Neural progenitor cell (in vitro differentiated cells): ENCODE measurements at regions not wholly inside any gene's neighbourhood (a gene's known extent, or its start where the extent isn't known, plus 50 kb on each side); places are given as distances from the start of the nearest gene placed in this dataset.

Experiments
- DNase-seq: peaks from one replicate; pipeline ENCODE4 v3.0.0-alpha.2; 2016; ENCODE audit warnings: low spot score
- H2AFZ ChIP-seq: fragments of 200-600 bp; sonication (generic); replicated peaks from 2 replicates; pipeline ENCODE4 v1.6.1; 2016; ENCODE audit warnings: antibody characterized with exemption
- H3F3A ChIP-seq: fragments of 200-600 bp; sonication (generic); 2 replicates; pipeline ENCODE4 v1.6.1; 2016; ENCODE audit warnings: antibody characterized with exemption, low read depth
- H3K27ac ChIP-seq: fragments of 200-600 bp; sonication (generic); 2 replicates; pipeline ENCODE4 v1.5.1; 2016; ENCODE audit warnings: mild to moderate bottlenecking
- H3K27me3 ChIP-seq: fragments of 200-600 bp; sonication (generic); 2 replicates; pipeline ENCODE4 v1.6.1; 2016; ENCODE audit warnings: mild to moderate bottlenecking, moderate library complexity
- H3K36me3 ChIP-seq: fragments of 200-600 bp; sonication (generic); 2 replicates; pipeline ENCODE4 v1.5.1; 2016
- H3K4me1 ChIP-seq: fragments of 200-600 bp; sonication (generic); 2 replicates; pipeline ENCODE4 v1.6.1; 2016; ENCODE audit warnings: mixed run types
- H3K4me2 ChIP-seq: fragments of 200-600 bp; sonication (generic); 2 replicates; pipeline ENCODE4 v1.6.1; 2016
- H3K4me3 ChIP-seq: fragments of 200-600 bp; sonication (generic); 2 replicates; pipeline ENCODE4 v1.5.1; 2016
- H3K79me2 ChIP-seq: fragments of 200-600 bp; sonication (generic); 2 replicates; pipeline ENCODE4 v1.6.1; 2016; ENCODE audit warnings: low read depth
- H3K9ac ChIP-seq: fragments of 200-600 bp; sonication (generic); 2 replicates; pipeline ENCODE4 v1.6.1; 2016
- H3K9me3 ChIP-seq: fragments of 200-600 bp; sonication (generic); 2 replicates; pipeline ENCODE4 v1.5.1; 2016; ENCODE audit warnings: low read depth
- H4K20me1 ChIP-seq: fragments of 200-600 bp; sonication (generic); 2 replicates; pipeline ENCODE4 v1.6.1; 2016; ENCODE audit warnings: low read depth
- H3K27ac Mint-ChIP-seq: 3 replicates; pipeline ENCODE4 v1.8.0; 2021; ENCODE audit warnings: mixed read lengths
- H3K27me3 Mint-ChIP-seq: 2 replicates; pipeline ENCODE4 v1.8.0; 2022; ENCODE audit warnings: low read depth, mild to moderate bottlenecking, inconsistent platforms, moderate library complexity, mixed read lengths; ENCODE audit not compliant: insufficient read depth
- H3K36me3 Mint-ChIP-seq: 3 replicates; pipeline ENCODE4 v1.8.0; 2021; ENCODE audit warnings: mixed read lengths
- H3K4me1 Mint-ChIP-seq: 3 replicates; pipeline ENCODE4 v1.8.0; 2021; ENCODE audit warnings: mixed read lengths
- H3K4me3 Mint-ChIP-seq: 3 replicates; pipeline ENCODE4 v1.8.0; 2021; ENCODE audit warnings: mild to moderate bottlenecking, moderate library complexity, mixed read lengths
- H3K9me3 Mint-ChIP-seq: 3 replicates; pipeline ENCODE4 v1.8.0; 2020; ENCODE audit warnings: mixed read lengths
- EZH2 ChIP-seq: fragments of 200-600 bp; sonication (generic); IDR thresholded peaks from 2 replicates; pipeline ENCODE4 v1.6.1; 2017; ENCODE audit warnings: antibody characterized with exemption, mild to moderate bottlenecking, moderate library complexity
- EZH2phosphoT487 ChIP-seq: fragments of 200-600 bp; sonication (generic); IDR thresholded peaks from 2 replicates; pipeline ENCODE4 v1.6.1; 2017; ENCODE audit warnings: antibody characterized with exemption
- TF ChIP-seq, protein P1 (sequence below): fragments of 200-600 bp; sonication (generic); IDR thresholded peaks from 2 replicates; pipeline ENCODE4 v1.5.1; 2017; ENCODE audit warnings: antibody characterized with exemption, mild to moderate bottlenecking

DNA sequence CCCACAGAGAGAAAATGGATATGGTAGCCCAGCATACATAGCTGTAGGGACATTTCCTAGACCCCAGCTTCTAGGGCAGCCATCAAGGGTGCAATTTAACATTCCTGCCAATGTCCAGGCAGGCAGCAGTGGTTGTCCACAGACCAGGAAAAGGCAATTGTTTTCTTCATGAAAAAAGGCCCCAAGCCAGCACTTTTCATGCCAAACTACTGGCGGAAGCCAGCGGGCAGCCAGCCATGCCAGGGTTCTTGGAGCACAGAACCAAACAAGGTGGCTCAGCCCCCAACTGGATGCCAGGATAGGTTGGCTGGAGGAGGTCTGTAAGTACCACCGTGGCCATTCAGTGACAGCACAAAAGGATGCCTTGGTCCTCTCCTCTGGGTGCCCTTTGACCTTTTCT, 94.6 kb downstream of the BANF2 start:
- Histone ChIP-seq H3K27me3 (no peaks in the 10 kb centered on the region), H4K20me1 (no peaks in the 10 kb centered on the region), H3K27ac (no peak overlapping the region), H3K4me3 (no peak overlapping the region), H3K9me3 (no peaks in the 10 kb centered on the region), H3F3A (no peaks in the 10 kb centered on the region), H3K9ac (no peak overlapping the region), H3K4me1 (no peaks in the 10 kb centered on the region), H2AFZ (no peak overlapping the region), H3K36me3 (no peaks in the 10 kb centered on the region), H3K4me2 (no peak overlapping the region), H3K79me2 (no peaks in the 10 kb centered on the region)
- Mint-ChIP-seq H3K4me1 (no peaks in the 10 kb centered on the region), H3K4me3 (no peak overlapping the region), H3K27me3 (peaks cover 6% of the 10 kb centered on the region), H3K9me3 (peaks cover 9% of the 10 kb centered on the region), H3K36me3 (no peaks in the 10 kb centered on the region), H3K27ac (no peak overlapping the region)
- no peak for DNase-seq
- no peak for TF ChIP-seq EZH2phosphoT487
- TF ChIP-seq, protein P1, sequence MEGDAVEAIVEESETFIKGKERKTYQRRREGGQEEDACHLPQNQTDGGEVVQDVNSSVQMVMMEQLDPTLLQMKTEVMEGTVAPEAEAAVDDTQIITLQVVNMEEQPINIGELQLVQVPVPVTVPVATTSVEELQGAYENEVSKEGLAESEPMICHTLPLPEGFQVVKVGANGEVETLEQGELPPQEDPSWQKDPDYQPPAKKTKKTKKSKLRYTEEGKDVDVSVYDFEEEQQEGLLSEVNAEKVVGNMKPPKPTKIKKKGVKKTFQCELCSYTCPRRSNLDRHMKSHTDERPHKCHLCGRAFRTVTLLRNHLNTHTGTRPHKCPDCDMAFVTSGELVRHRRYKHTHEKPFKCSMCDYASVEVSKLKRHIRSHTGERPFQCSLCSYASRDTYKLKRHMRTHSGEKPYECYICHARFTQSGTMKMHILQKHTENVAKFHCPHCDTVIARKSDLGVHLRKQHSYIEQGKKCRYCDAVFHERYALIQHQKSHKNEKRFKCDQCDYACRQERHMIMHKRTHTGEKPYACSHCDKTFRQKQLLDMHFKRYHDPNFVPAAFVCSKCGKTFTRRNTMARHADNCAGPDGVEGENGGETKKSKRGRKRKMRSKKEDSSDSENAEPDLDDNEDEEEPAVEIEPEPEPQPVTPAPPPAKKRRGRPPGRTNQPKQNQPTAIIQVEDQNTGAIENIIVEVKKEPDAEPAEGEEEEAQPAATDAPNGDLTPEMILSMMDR: no peak
- no peak for TF ChIP-seq EZH2

DNA sequence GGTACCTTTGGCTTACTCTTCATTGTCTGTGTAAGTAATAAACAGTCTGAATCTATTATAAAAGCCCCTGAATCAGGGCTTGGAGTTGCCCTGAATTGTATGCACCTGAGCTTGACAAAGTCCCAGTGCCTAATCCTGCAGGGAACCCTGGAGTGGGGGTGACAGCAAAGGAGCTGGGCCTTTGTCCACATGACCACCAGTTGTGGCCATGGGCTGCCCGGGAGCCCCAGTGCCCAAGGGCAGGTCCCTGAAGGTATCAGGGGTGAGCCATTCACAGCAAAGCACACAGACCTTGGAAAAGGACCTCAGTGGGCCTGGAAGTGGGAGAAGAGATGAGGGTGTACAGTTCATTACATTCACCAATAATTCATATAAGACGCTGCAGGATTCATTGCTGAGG, 94.2 kb downstream of the BANF2 start:
- Histone ChIP-seq H3K9ac (no peak overlapping the region), H3K4me2 (no peak overlapping the region), H3K36me3 (no peaks in the 10 kb centered on the region), H2AFZ (no peak overlapping the region), H3K79me2 (no peaks in the 10 kb centered on the region), H3K9me3 (no peaks in the 10 kb centered on the region), H4K20me1 (no peaks in the 10 kb centered on the region), H3F3A (no peaks in the 10 kb centered on the region), H3K4me1 (no peaks in the 10 kb centered on the region), H3K4me3 (no peak overlapping the region), H3K27ac (no peak overlapping the region), H3K27me3 (no peaks in the 10 kb centered on the region)
- Mint-ChIP-seq H3K4me1 (no peaks in the 10 kb centered on the region), H3K9me3 (peaks cover 6% of the 10 kb centered on the region), H3K36me3 (no peaks in the 10 kb centered on the region), H3K27ac (no peak overlapping the region), H3K27me3 (peaks cover 6% of the 10 kb centered on the region), H3K4me3 (no peak overlapping the region)
- no peak for DNase-seq
- TF ChIP-seq, protein P1: no peak
- TF ChIP-seq EZH2 (no peak), EZH2phosphoT487 (no peak)

DNA sequence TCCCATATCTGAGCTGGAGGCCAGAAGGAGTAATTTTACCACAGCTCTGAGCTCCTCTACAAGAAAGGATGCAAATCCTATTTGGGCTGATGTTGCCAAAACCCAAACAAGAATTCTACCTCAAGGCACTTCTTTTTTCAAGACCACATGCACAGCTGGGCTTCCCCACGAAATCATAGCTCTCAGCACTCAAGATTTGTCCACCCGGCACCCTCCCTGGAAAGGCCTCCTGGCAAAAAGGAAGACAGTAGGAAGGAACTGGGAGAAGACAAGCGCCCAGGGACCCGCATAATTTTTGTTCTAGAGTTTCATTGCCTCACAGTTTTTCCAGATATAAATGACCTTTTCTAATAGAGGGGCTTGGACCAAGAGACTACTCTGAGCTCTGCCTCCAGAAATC, 90.5 kb downstream of the BANF2 start:
- Mint-ChIP-seq H3K36me3 (no peaks in the 10 kb centered on the region), H3K27ac (no peak overlapping the region), H3K4me3 (no peak overlapping the region), H3K27me3 (peaks cover 8% of the 10 kb centered on the region), H3K4me1 (no peaks in the 10 kb centered on the region), H3K9me3 (no peaks in the 10 kb centered on the region)
- H3F3A ChIP-seq: no peaks in the 10 kb centered on the region
- H3K79me2 ChIP-seq: no peaks in the 10 kb centered on the region
- H3K9me3 ChIP-seq: no peaks in the 10 kb centered on the region
- TF ChIP-seq EZH2 (no peak), EZH2phosphoT487 (no peak)
- TF ChIP-seq, protein P1: no peak
- H3K4me3 ChIP-seq: no peak overlapping the region
- no peak overlapping the region for H3K4me2 ChIP-seq
- H3K27ac ChIP-seq: no peak overlapping the region
- DNase-seq: no peak
- no peaks in the 10 kb centered on the region for H3K36me3 ChIP-seq
- no peaks in the 10 kb centered on the region for H4K20me1 ChIP-seq
- no peak overlapping the region for H2AFZ ChIP-seq
- H3K9ac ChIP-seq: no peak overlapping the region
- H3K4me1 ChIP-seq: no peaks in the 10 kb centered on the region
- H3K27me3 ChIP-seq: no peaks in the 10 kb centered on the region

DNA sequence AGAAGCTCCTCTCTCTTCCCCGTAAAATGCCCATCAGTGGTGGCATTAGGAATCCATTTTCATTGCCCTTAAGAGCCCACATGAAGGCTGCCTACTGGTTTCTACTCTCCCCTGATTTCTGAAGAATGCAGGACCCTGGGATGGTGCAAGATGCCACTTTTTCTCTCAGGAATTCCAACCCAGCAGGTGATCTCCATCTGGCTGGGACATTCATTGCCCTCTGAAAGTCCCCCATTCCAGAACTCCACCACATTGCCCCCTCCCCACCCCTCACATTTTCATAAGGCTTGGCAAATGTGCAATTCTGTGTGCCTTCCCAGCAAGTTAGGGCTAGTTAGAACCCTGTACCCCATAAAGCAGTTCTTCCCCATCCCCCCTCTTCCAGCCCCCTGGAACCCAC, 88.0 kb downstream of the BANF2 start:
- Histone ChIP-seq H3F3A (no peaks in the 10 kb centered on the region), H3K36me3 (no peaks in the 10 kb centered on the region), H2AFZ (no peak overlapping the region), H4K20me1 (no peaks in the 10 kb centered on the region), H3K9me3 (no peaks in the 10 kb centered on the region), H3K4me1 (no peaks in the 10 kb centered on the region), H3K79me2 (no peaks in the 10 kb centered on the region), H3K27ac (no peak overlapping the region), H3K27me3 (no peaks in the 10 kb centered on the region), H3K9ac (no peak overlapping the region), H3K4me3 (no peak overlapping the region), H3K4me2 (no peak overlapping the region)
- no peaks in the 10 kb centered on the region for H3K9me3 Mint-ChIP-seq
- H3K4me1 Mint-ChIP-seq: no peaks in the 10 kb centered on the region
- H3K36me3 Mint-ChIP-seq: no peaks in the 10 kb centered on the region
- H3K4me3 Mint-ChIP-seq: no peak overlapping the region
- H3K27me3 Mint-ChIP-seq: peaks cover 4% of the 10 kb centered on the region
- H3K27ac Mint-ChIP-seq: no peak overlapping the region
- no peak for DNase-seq
- TF ChIP-seq, protein P1: no peak
- TF ChIP-seq EZH2 (no peak), EZH2phosphoT487 (no peak)
